ENCODE measurements at regions not wholly inside any gene's neighbourhood (a gene's known extent, or its start where the extent isn't known, plus 50 kb on each side); places are given as distances from the start of the nearest gene placed in this dataset.

- 15% methylated on average over 3 of the region's 3 CpGs for WGBS (ENCODE audit: low lambda C conversion rate, missing lambda C conversion rate)
- no peaks in the 10 kb centered on the region for H3K9me3 ChIP-seq (ENCODE audit: low read depth)
- H3K79me2 ChIP-seq = no peaks in the 10 kb centered on the region
- no peak overlapping the region for H3K4me2 ChIP-seq
- no peaks in the 10 kb centered on the region for H4K20me1 ChIP-seq (ENCODE audit: insufficient read depth, poor library complexity, severe bottlenecking)
- H3K36me3 ChIP-seq (replicated peaks; ENCODE audit: insufficient read depth, low read depth) = no peaks in the 10 kb centered on the region
- H3K27me3 ChIP-seq = peaks cover 60% of the 10 kb centered on the region
- H2AFZ ChIP-seq = no peak overlapping the region
- no peak for DNase-seq (ENCODE audit: low spot score)
- H3K9me2 ChIP-seq (replicated peaks; ENCODE audit: insufficient read depth) = no peaks in the 10 kb centered on the region
- TF ChIP-seq EZH2phosphoT487 (IDR thresholded peaks at IDR 0.05; ENCODE audit: low read depth, severe bottlenecking, unreplicated experiment) (no peak), CTCF (IDR thresholded peaks at IDR 0.05; ENCODE audit: poor library complexity) (no peak), EZH2 (IDR thresholded peaks at IDR 0.05; ENCODE audit: borderline replicate concordance) (no peak)
- H3K4me3 ChIP-seq = no peak overlapping the region
- H3K27ac ChIP-seq = no peak overlapping the region
- no peaks in the 10 kb centered on the region for H3K4me1 ChIP-seq (ENCODE audit: insufficient read depth)
These were observed 114.5 kb downstream of the FOXB1 start for GRCh38 chr15:60118626-60119025.

GRCh38 chr15:60119101-60119500 lies 115.0 kb downstream of the FOXB1 start:
- H3K9me3 ChIP-seq (ENCODE audit: low read depth) = no peaks in the 10 kb centered on the region
- H3K4me2 ChIP-seq = no peak overlapping the region
- H3K79me2 ChIP-seq = no peaks in the 10 kb centered on the region

GRCh38 chr15:60120100-60120499 lies 116.0 kb downstream of the FOXB1 start:
- Histone ChIP-seq H3K4me2 (no peak overlapping the region), H4K20me1 (ENCODE audit: insufficient read depth, poor library complexity, severe bottlenecking) (no peaks in the 10 kb centered on the region), H3K9me2 (replicated peaks; ENCODE audit: insufficient read depth) (no peaks in the 10 kb centered on the region), H2AFZ (no peak overlapping the region), H3K36me3 (replicated peaks; ENCODE audit: insufficient read depth, low read depth) (no peaks in the 10 kb centered on the region), H3K27ac (no peak overlapping the region), H3K27me3 (peaks cover 60% of the 10 kb centered on the region), H3K9me3 (ENCODE audit: low read depth) (no peaks in the 10 kb centered on the region), H3K79me2 (no peaks in the 10 kb centered on the region), H3K4me1 (ENCODE audit: insufficient read depth) (no peaks in the 10 kb centered on the region), H3K4me3 (no peak overlapping the region)
- WGBS (ENCODE audit: low lambda C conversion rate, missing lambda C conversion rate) = 17% methylated on average over 2 of the region's 2 CpGs
- DNase-seq (ENCODE audit: low spot score) = no peak
- no peak for TF ChIP-seq EZH2 (IDR thresholded peaks at IDR 0.05; ENCODE audit: borderline replicate concordance)
- no peak for TF ChIP-seq EZH2phosphoT487 (IDR thresholded peaks at IDR 0.05; ENCODE audit: low read depth, severe bottlenecking, unreplicated experiment)
- no peak for TF ChIP-seq CTCF (IDR thresholded peaks at IDR 0.05; ENCODE audit: poor library complexity)

More at GRCh38 chr15:60119101-60119500, 115.0 kb downstream of the FOXB1 start:
- peaks cover 60% of the 10 kb centered on the region for H3K27me3 ChIP-seq
- 15% methylated on average over 4 of the region's 4 CpGs for WGBS (ENCODE audit: low lambda C conversion rate, missing lambda C conversion rate)
- no peaks in the 10 kb centered on the region for H3K36me3 ChIP-seq (replicated peaks; ENCODE audit: insufficient read depth, low read depth)
- H2AFZ ChIP-seq = no peak overlapping the region
- no peak for DNase-seq (ENCODE audit: low spot score)
- H3K4me3 ChIP-seq = no peak overlapping the region
- H3K9me2 ChIP-seq (replicated peaks; ENCODE audit: insufficient read depth) = no peaks in the 10 kb centered on the region
- no peaks in the 10 kb centered on the region for H3K4me1 ChIP-seq (ENCODE audit: insufficient read depth)
- no peaks in the 10 kb centered on the region for H4K20me1 ChIP-seq (ENCODE audit: insufficient read depth, poor library complexity, severe bottlenecking)
- H3K27ac ChIP-seq = no peak overlapping the region
- no peak for TF ChIP-seq EZH2 (IDR thresholded peaks at IDR 0.05; ENCODE audit: borderline replicate concordance)
- TF ChIP-seq EZH2phosphoT487 (IDR thresholded peaks at IDR 0.05; ENCODE audit: low read depth, severe bottlenecking, unreplicated experiment) = no peak
- no peak for TF ChIP-seq CTCF (IDR thresholded peaks at IDR 0.05; ENCODE audit: poor library complexity)

- TF ChIP-seq EZH2 (IDR thresholded peaks at IDR 0.05; ENCODE audit: borderline replicate concordance) (no peak), EZH2phosphoT487 (IDR thresholded peaks at IDR 0.05; ENCODE audit: low read depth, severe bottlenecking, unreplicated experiment) (no peak)
- H3K79me2 ChIP-seq = no peaks in the 10 kb centered on the region
- 93% methylated on average over 4 of the region's 4 CpGs for WGBS (ENCODE audit: low lambda C conversion rate, missing lambda C conversion rate)
- H3K27ac ChIP-seq = no peak overlapping the region
- H3K4me2 ChIP-seq = no peak overlapping the region
- peaks cover 47% of the 10 kb centered on the region for H3K27me3 ChIP-seq
- H3K36me3 ChIP-seq (replicated peaks; ENCODE audit: insufficient read depth, low read depth) = no peaks in the 10 kb centered on the region
- H2AFZ ChIP-seq = no peak overlapping the region
- peaks cover under 1% of the 10 kb centered on the region for H3K4me1 ChIP-seq (ENCODE audit: insufficient read depth)
- no peak overlapping the region for H3K4me3 ChIP-seq
- no peaks in the 10 kb centered on the region for H4K20me1 ChIP-seq (ENCODE audit: insufficient read depth, poor library complexity, severe bottlenecking)
- H3K9me3 ChIP-seq (ENCODE audit: low read depth) = no peaks in the 10 kb centered on the region
- no peak for DNase-seq (ENCODE audit: low spot score)
- H3K9me2 ChIP-seq (replicated peaks; ENCODE audit: insufficient read depth) = no peaks in the 10 kb centered on the region
These were observed 117.7 kb downstream of the FOXB1 start for GRCh38 chr15:60121845-60122244.

Data from hepatocyte (in vitro differentiated cells).